Mesenchymal stem cell (in vitro differentiated cells and primary cell): ENCODE measurements at regions not wholly inside any gene's neighbourhood (a gene's known extent, or its start where the extent isn't known, plus 50 kb on each side); places are given as distances from the start of the nearest gene placed in this dataset.
A peak's percentile ranks its signal among the peaks of the same experiment; 100 is the strongest.

Experiments used
- DNase-seq: peaks from one replicate; pipeline ENCODE4 v3.0.0-alpha.2; 2013
- H2AFZ ChIP-seq: one replicate; pipeline ENCODE4 v1.6.1; 2013; ENCODE audit warnings: low read depth, mild to moderate bottlenecking, control low read depth, inconsistent platforms, low read length, moderate library complexity
- H2AK5ac ChIP-seq: 2 replicates; pipeline ENCODE4 v1.6.1; 2013; ENCODE audit warnings: low read length, moderate library complexity, mild to moderate bottlenecking, inconsistent platforms; ENCODE audit not compliant: severe bottlenecking
- H2BK120ac ChIP-seq: one replicate; pipeline ENCODE4 v1.6.1; 2013; ENCODE audit warnings: low read depth, mild to moderate bottlenecking, inconsistent platforms, low read length, moderate library complexity
- H2BK12ac ChIP-seq, 2 experiments: one replicate each; pipeline ENCODE4 v1.6.1; 2013; ENCODE audit warnings: inconsistent platforms in 2 of 2, low read length in 2 of 2, mild to moderate bottlenecking in 2 of 2, moderate library complexity in 2 of 2, control low read depth in 1 of 2
- H2BK15ac ChIP-seq: one replicate; pipeline ENCODE4 v1.6.1; 2013; ENCODE audit warnings: mild to moderate bottlenecking, low read depth, inconsistent platforms; ENCODE audit not compliant: poor library complexity, severe bottlenecking
- H2BK5ac ChIP-seq: 2 replicates; pipeline ENCODE4 v1.6.1; 2013; ENCODE audit warnings: low read depth, mild to moderate bottlenecking, low read length, control low read depth, inconsistent platforms; ENCODE audit not compliant: poor library complexity, severe bottlenecking
- H3K14ac ChIP-seq, 2 experiments: one replicate each; pipeline ENCODE4 v1.6.1; 2013; ENCODE audit warnings: inconsistent platforms in 2 of 2, low read length in 2 of 2, control low read depth in 1 of 2, mild to moderate bottlenecking in 1 of 2, moderate library complexity in 1 of 2
- H3K18ac ChIP-seq, 2 experiments: one replicate each; pipeline ENCODE4 v1.6.1; 2013; ENCODE audit warnings: inconsistent platforms in 2 of 2, low read length in 2 of 2, control low read depth in 1 of 2, low read depth in 1 of 2, mild to moderate bottlenecking in 1 of 2
- H3K23ac ChIP-seq, 2 experiments: one replicate each; pipeline ENCODE4 v1.6.1; 2013; ENCODE audit warnings: inconsistent platforms in 2 of 2, low read length in 2 of 2, mild to moderate bottlenecking in 2 of 2, moderate library complexity in 2 of 2, control low read depth in 1 of 2
- H3K27ac ChIP-seq: 2 replicates; pipeline ENCODE4 v1.5.1; 2013; ENCODE audit warnings: mild to moderate bottlenecking, moderate library complexity, low read length, control low read depth, inconsistent platforms; ENCODE audit not compliant: poor library complexity, severe bottlenecking
- H3K27me3 ChIP-seq, 2 experiments: 2 replicates each; pipeline versions ENCODE4 v1.6.1 to v1.7.0; 2013; ENCODE audit warnings: low read length in 2 of 2, mild to moderate bottlenecking in 2 of 2, moderate library complexity in 2 of 2, control low read depth in 1 of 2, inconsistent platforms in 1 of 2; ENCODE audit not compliant: control insufficient read depth in 1 of 2, insufficient read depth in 1 of 2
- H3K36me3 ChIP-seq, 2 experiments: 2 replicates each; pipeline versions ENCODE4 v1.6.1 to v1.7.0; 2013; ENCODE audit warnings: low read length in 2 of 2, control low read depth in 1 of 2, inconsistent platforms in 1 of 2, low read depth in 1 of 2, mild to moderate bottlenecking in 1 of 2; ENCODE audit not compliant: insufficient read depth in 2 of 2, control insufficient read depth in 1 of 2
- H3K4ac ChIP-seq, 2 experiments: one replicate each; pipeline ENCODE4 v1.6.1; 2013; ENCODE audit warnings: inconsistent platforms in 2 of 2, low read length in 2 of 2, mild to moderate bottlenecking in 2 of 2, moderate library complexity in 2 of 2, control low read depth in 1 of 2, low read depth in 1 of 2
- H3K4me1 ChIP-seq: 2 replicates; pipeline ENCODE4 v1.6.1; 2013; ENCODE audit warnings: low read depth, low read length, control low read depth; ENCODE audit not compliant: control insufficient read depth, insufficient read depth
- H3K4me2 ChIP-seq: 2 replicates; pipeline ENCODE4 v1.6.1; 2013; ENCODE audit warnings: low read length, mild to moderate bottlenecking, inconsistent platforms; ENCODE audit not compliant: poor library complexity, severe bottlenecking
- H3K4me3 ChIP-seq, 2 experiments: 2 replicates each; pipeline versions ENCODE4 v1.5.1 to v1.7.0; 2013; ENCODE audit warnings: low read length in 2 of 2, mild to moderate bottlenecking in 2 of 2, control low read depth in 1 of 2, low read depth in 1 of 2; ENCODE audit not compliant: insufficient read depth in 1 of 2
- H3K79me1 ChIP-seq: replicated peaks from 2 replicates; pipeline ENCODE4 v1.6.1; 2013; ENCODE audit warnings: mild to moderate bottlenecking, control low read depth, low read length, inconsistent platforms; ENCODE audit not compliant: poor library complexity, severe bottlenecking
- H3K9ac ChIP-seq: 2 replicates; pipeline ENCODE4 v1.7.0; 2013; ENCODE audit warnings: mild to moderate bottlenecking, low read length, moderate library complexity
- H3K9me3 ChIP-seq: 2 replicates; pipeline ENCODE4 v1.7.0; 2013; ENCODE audit warnings: mild to moderate bottlenecking, low read length; ENCODE audit not compliant: control insufficient read depth
- H4K8ac ChIP-seq: one replicate; pipeline ENCODE4 v1.6.1; 2013; ENCODE audit warnings: inconsistent platforms, mild to moderate bottlenecking, low read length, moderate library complexity
- H4K91ac ChIP-seq: one replicate; pipeline ENCODE4 v1.6.1; 2013; ENCODE audit warnings: mild to moderate bottlenecking, low read length, inconsistent platforms
- WGBS: methylation state at CpG from one replicate; pipeline ENCODE4 v1.1.7; 2013; ENCODE audit warnings: mixed read lengths; 5-methylcytosine and 5-hydroxymethylcytosine counted together

- no peak for DNase-seq
- Histone ChIP-seq H3K18ac (no peak overlapping the region), H3K4ac (no peak overlapping the region), H2BK120ac (no peak overlapping the region), H3K4me2 (no peak overlapping the region), H2BK5ac (no peak overlapping the region), H2AK5ac (no peak overlapping the region), H2BK12ac (no peak overlapping the region), H4K91ac (no peak overlapping the region), H3K4me3 (no peak overlapping the region), H3K79me1 (no peaks in the 10 kb centered on the region), H3K23ac (no peak overlapping the region), H2BK15ac (no peak overlapping the region), H4K8ac (no peak overlapping the region), H3K36me3 (no peaks in the 10 kb centered on the region), H3K27ac (no peak overlapping the region), H3K14ac (no peak overlapping the region), H3K4me1 (no peaks in the 10 kb centered on the region), H3K9ac (no peak overlapping the region), H3K27me3 (no peaks in the 10 kb centered on the region), H3K9me3 (no peaks in the 10 kb centered on the region), H2AFZ (no peak overlapping the region)
- no CpG with 5 or more reads among the region's 1 CpG for WGBS
These were observed 460.2 kb downstream of the COL12A1 start for GRCh38 chr6:74745670-74746069.

DNA sequence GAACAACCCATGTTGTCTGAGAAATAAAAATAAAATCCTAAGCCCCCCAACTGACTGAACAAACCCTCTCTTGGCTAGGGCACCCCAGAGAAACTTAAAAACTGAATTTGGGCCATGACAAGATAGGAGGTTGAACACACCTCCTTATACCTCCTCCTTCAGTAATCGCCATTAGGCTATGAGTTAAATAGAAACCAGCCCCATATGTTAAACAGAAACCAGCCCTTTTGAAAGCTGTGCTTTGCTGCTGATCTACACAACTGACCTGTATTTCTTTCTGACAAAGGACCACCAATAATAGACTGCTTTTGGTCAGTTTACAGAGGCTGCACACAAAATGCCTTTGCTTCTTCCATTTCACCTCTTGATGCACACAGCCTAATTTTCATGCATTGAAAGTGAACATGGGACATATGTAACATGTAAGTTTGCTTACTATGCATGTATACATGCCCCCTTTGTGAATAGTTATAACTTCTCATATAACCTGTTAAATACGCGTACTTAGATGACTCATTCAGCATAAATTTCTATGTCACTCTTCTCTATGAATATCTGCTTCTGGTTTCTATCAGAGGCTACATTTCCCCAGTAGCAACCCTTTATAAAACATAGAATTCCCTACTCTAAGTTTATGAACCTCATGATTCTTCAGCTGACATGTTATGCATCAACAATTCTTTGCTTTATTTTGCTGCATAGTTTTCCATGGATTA is 462.9 kb downstream of the COL12A1 start:
- Histone ChIP-seq H3K9ac (no peak overlapping the region), H2BK12ac (no peak overlapping the region), H3K27me3 (no peaks in the 10 kb centered on the region), H3K27ac (no peak overlapping the region), H4K8ac (no peak overlapping the region), H2AFZ (no peak overlapping the region), H3K4me1 (no peaks in the 10 kb centered on the region), H2AK5ac (no peak overlapping the region), H2BK5ac (no peak overlapping the region), H2BK15ac (no peak overlapping the region), H3K79me1 (no peaks in the 10 kb centered on the region), H3K4ac (no peak overlapping the region), H4K91ac (no peak overlapping the region), H2BK120ac (no peak overlapping the region), H3K36me3 (no peaks in the 10 kb centered on the region), H3K23ac (no peak overlapping the region), H3K18ac (no peak overlapping the region), H3K9me3 (no peaks in the 10 kb centered on the region), H3K4me2 (no peak overlapping the region), H3K14ac (no peak overlapping the region), H3K4me3 (no peak overlapping the region)
- no peak for DNase-seq
- WGBS: 79% methylated on average over 3 of the region's 3 CpGs

DNA sequence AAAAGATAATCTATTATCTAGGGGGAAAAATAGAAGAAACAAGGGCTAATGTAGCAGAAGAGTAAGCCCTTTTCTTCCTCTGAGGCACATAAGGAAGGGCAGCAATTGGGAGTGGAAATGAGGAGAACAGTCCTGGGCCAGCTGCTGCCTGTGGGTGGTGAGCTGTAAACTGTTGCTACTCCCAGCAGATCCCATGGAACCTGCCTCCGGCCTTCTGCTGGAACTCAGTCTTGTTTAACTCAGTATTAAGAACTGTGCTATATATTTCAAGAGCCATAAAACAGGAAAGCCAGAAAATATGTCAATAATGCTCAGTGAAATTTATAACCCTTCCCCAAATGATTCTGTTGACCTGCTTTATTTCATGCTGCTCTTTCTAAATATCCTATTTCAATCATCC is 464.2 kb downstream of the COL12A1 start:
- Histone ChIP-seq H3K23ac (no peak overlapping the region), H3K4ac (no peak overlapping the region), H4K8ac (no peak overlapping the region), H3K4me1 (no peaks in the 10 kb centered on the region), H3K36me3 (no peaks in the 10 kb centered on the region), H3K18ac (peak overlapping the region in 1 of 2 experiments; percentile 21), H3K9me3 (peaks cover 2% of the 10 kb centered on the region), H3K4me3 (no peak overlapping the region), H4K91ac (no peak overlapping the region), H3K27ac (no peak overlapping the region), H3K14ac (no peak overlapping the region), H3K9ac (no peak overlapping the region), H2AFZ (no peak overlapping the region), H3K79me1 (no peaks in the 10 kb centered on the region), H2AK5ac (no peak overlapping the region), H2BK5ac (no peak overlapping the region), H3K4me2 (no peak overlapping the region), H3K27me3 (no peaks in the 10 kb centered on the region), H2BK12ac (no peak overlapping the region), H2BK15ac (no peak overlapping the region), H2BK120ac (no peak overlapping the region)
- DNase-seq: no peak
- WGBS: no CpG with 5 or more reads among the region's 1 CpG

- no peak overlapping the region for H2AK5ac ChIP-seq
- peak overlapping the region in 1 of 2 experiments; percentile 13 for H3K4me3 ChIP-seq
- H3K4me2 ChIP-seq: no peak overlapping the region
- peak overlapping the region; percentile 79 for H3K9ac ChIP-seq
- no peak overlapping the region for H2BK12ac ChIP-seq
- H3K4me1 ChIP-seq: peaks cover 5% of the 10 kb centered on the region
- no peaks in the 10 kb centered on the region for H3K79me1 ChIP-seq
- no peak overlapping the region for H3K18ac ChIP-seq
- no peak overlapping the region for H2BK5ac ChIP-seq
- H3K27me3 ChIP-seq: no peaks in the 10 kb centered on the region
- no peak overlapping the region for H2BK15ac ChIP-seq
- no peak overlapping the region for H4K8ac ChIP-seq
- no peak overlapping the region for H3K27ac ChIP-seq
- peaks cover 4% of the 10 kb centered on the region for H3K9me3 ChIP-seq
- H3K4ac ChIP-seq: no peak overlapping the region
- H3K14ac ChIP-seq: no peak overlapping the region
- WGBS: 13% methylated on average over 1 of the region's 2 CpGs
- no peak overlapping the region for H2AFZ ChIP-seq
- no peaks in the 10 kb centered on the region for H3K36me3 ChIP-seq
- H4K91ac ChIP-seq: no peak overlapping the region
- no peak overlapping the region for H3K23ac ChIP-seq
- peak; percentile 89 for DNase-seq
- no peak overlapping the region for H2BK120ac ChIP-seq
These were observed 470.5 kb downstream of the COL12A1 start for GRCh38 chr6:74735304-74735703.
